ENCODE measurements at regions not wholly inside any gene's neighbourhood (a gene's known extent, or its start where the extent isn't known, plus 50 kb on each side); places are given as distances from the start of the nearest gene placed in this dataset.

GRCh38 chr7:10790910-10791309, 182.8 kb upstream of the PHF14 start:
- no peak for TF ChIP-seq CTCF (IDR thresholded peaks at IDR 0.05)
- no peaks in the 10 kb centered on the region for H3K9me3 ChIP-seq
- no peaks in the 10 kb centered on the region for H3K27me3 ChIP-seq
- H3K36me3 ChIP-seq = no peaks in the 10 kb centered on the region
- H3K4me1 ChIP-seq = peaks cover 0 to 11% (median 0%) of the 10 kb centered on the region in 4 donors
- DNase-seq = no peak
- H3K27ac ChIP-seq = no peak overlapping the region
- H3K4me3 ChIP-seq = no peak overlapping the region
- intact Hi-C loops (cut with DNase I; ENCODE audit: low total_unique reads) = no loop called here

GRCh38 chr7:10793995-10794775, 179.5 kb upstream of the PHF14 start:
- H3K4me1 ChIP-seq = peaks cover 0 to 16% (median 0%) of the 10 kb centered on the region in 4 donors
- intact Hi-C loops (cut with DNase I; ENCODE audit: low total_unique reads) = no loop called here
- H3K9me3 ChIP-seq = no peaks in the 10 kb centered on the region
- no peak overlapping the region for H3K27ac ChIP-seq
- no peak for DNase-seq
- H3K27me3 ChIP-seq = no peaks in the 10 kb centered on the region
- H3K36me3 ChIP-seq = no peaks in the 10 kb centered on the region
- no peak for TF ChIP-seq CTCF (IDR thresholded peaks at IDR 0.05)
- H3K4me3 ChIP-seq = no peak overlapping the region

- Histone ChIP-seq H3K36me3 (no peaks in the 10 kb centered on the region), H3K9me3 (no peaks in the 10 kb centered on the region), H3K27me3 (no peaks in the 10 kb centered on the region), H3K4me3 (no peak overlapping the region), H3K27ac (no peak overlapping the region), H3K4me1 (peaks cover 0 to 6% (median 0%) of the 10 kb centered on the region in 4 donors)
- DNase-seq = no peak
- TF ChIP-seq CTCF (IDR thresholded peaks at IDR 0.05) = no peak
- intact Hi-C loops (cut with DNase I; ENCODE audit: low total_unique reads) = no loop called here
Measured at GRCh38 chr7:10797157-10797556, 176.5 kb upstream of the PHF14 start.

- H3K36me3 ChIP-seq = no peaks in the 10 kb centered on the region
- no peak overlapping the region for H3K4me3 ChIP-seq
- no peak for DNase-seq
- H3K4me1 ChIP-seq = peaks cover 0 to 14% (median 4%) of the 10 kb centered on the region in 4 donors
- TF ChIP-seq CTCF (IDR thresholded peaks at IDR 0.05) = no peak
- no peak overlapping the region for H3K27ac ChIP-seq
- no peaks in the 10 kb centered on the region for H3K27me3 ChIP-seq
- no peaks in the 10 kb centered on the region for H3K9me3 ChIP-seq
- intact Hi-C loops (cut with DNase I; ENCODE audit: low total_unique reads) = no loop called here
Measured at GRCh38 chr7:10798044-10798443, 175.6 kb upstream of the PHF14 start.

GRCh38 chr7:10799475-10799874, 174.2 kb upstream of the PHF14 start:
- Histone ChIP-seq H3K9me3 (no peaks in the 10 kb centered on the region), H3K36me3 (no peaks in the 10 kb centered on the region), H3K4me3 (no peak overlapping the region), H3K27me3 (no peaks in the 10 kb centered on the region), H3K4me1 (peaks cover 0 to 20% (median 4%) of the 10 kb centered on the region in 4 donors), H3K27ac (no peak overlapping the region)
- DNase-seq = no peak
- TF ChIP-seq CTCF (IDR thresholded peaks at IDR 0.05) = no peak
- intact Hi-C loops (cut with DNase I; ENCODE audit: low total_unique reads) = no loop called here

All from tibial artery (tissue), 4 donors.